GM10266 (cell line): ENCODE measurements at regions not wholly inside any gene's neighbourhood (a gene's known extent, or its start where the extent isn't known, plus 50 kb on each side); places are given as distances from the start of the nearest gene placed in this dataset.
"Not testable (repeated sequence)": the region's sequence is repeated elsewhere in the genome, so short reads cannot be mapped to it uniquely, and the experiment has no call there.

Experiments
- DNase-seq: peaks from one replicate; pipeline ENCODE4 v3.0.0; 2012; ENCODE audit errors: extremely low spot score
- CTCF ChIP-seq: IDR thresholded peaks from 2 replicates; pipeline ENCODE4 v1.5.1; 2012; ENCODE audit warnings: mild to moderate bottlenecking, low read depth; ENCODE audit not compliant: control insufficient read depth, insufficient read depth; ENCODE audit errors: missing control alignments

GRCh38 chr18:1505856-1506255, 601.2 kb downstream of the ADCYAP1 start:
- DNase-seq = no peak
- TF ChIP-seq CTCF = no peak

- no peak for TF ChIP-seq CTCF
- no peak for DNase-seq
These were observed 606.0 kb downstream of the ADCYAP1 start for GRCh38 chr18:1510542-1511179.

GRCh38 chr18:1511619-1512311, 607.1 kb downstream of the ADCYAP1 start:
- no peak for DNase-seq
- TF ChIP-seq CTCF = no peak

- DNase-seq = no peak
- TF ChIP-seq CTCF = no peak
These were observed 608.8 kb downstream of the ADCYAP1 start for GRCh38 chr18:1513519-1513918.

- not testable (repeated sequence) for DNase-seq
These were observed 617.0 kb downstream of the ADCYAP1 start for GRCh38 chr18:1521588-1522248.

- TF ChIP-seq CTCF = no peak
- no peak for DNase-seq
These were observed 617.6 kb downstream of the ADCYAP1 start for GRCh38 chr18:1522249-1522615.

GRCh38 chr18:1526991-1527390, 622.3 kb downstream of the ADCYAP1 start:
- DNase-seq = no peak
- TF ChIP-seq CTCF = no peak
